Neuron (in vitro differentiated cells): ENCODE measurements at regions not wholly inside any gene's neighbourhood (a gene's known extent, or its start where the extent isn't known, plus 50 kb on each side); places are given as distances from the start of the nearest gene placed in this dataset.

ENCODE experiments used
- H2AFZ ChIP-seq: one replicate; pipeline ENCODE4 v1.6.1; 2013; ENCODE audit warnings: low read depth, mild to moderate bottlenecking, inconsistent platforms, low read length, moderate library complexity
- H3K27me3 ChIP-seq: one replicate; pipeline ENCODE4 v1.6.1; 2013; ENCODE audit warnings: low read length; ENCODE audit not compliant: insufficient read depth
- H3K36me3 ChIP-seq: one replicate; pipeline ENCODE4 v1.6.1; 2013; ENCODE audit warnings: low read length; ENCODE audit not compliant: insufficient read depth
- H3K4me1 ChIP-seq: one replicate; pipeline ENCODE4 v1.6.1; 2013; ENCODE audit warnings: low read length; ENCODE audit not compliant: insufficient read depth
- H3K4me3 ChIP-seq: 2 replicates; pipeline ENCODE4 v1.5.1; 2013; ENCODE audit warnings: mild to moderate bottlenecking, low read length, moderate library complexity
- H3K9me3 ChIP-seq: one replicate; pipeline ENCODE4 v1.6.1; 2013; ENCODE audit warnings: low read length

DNA sequence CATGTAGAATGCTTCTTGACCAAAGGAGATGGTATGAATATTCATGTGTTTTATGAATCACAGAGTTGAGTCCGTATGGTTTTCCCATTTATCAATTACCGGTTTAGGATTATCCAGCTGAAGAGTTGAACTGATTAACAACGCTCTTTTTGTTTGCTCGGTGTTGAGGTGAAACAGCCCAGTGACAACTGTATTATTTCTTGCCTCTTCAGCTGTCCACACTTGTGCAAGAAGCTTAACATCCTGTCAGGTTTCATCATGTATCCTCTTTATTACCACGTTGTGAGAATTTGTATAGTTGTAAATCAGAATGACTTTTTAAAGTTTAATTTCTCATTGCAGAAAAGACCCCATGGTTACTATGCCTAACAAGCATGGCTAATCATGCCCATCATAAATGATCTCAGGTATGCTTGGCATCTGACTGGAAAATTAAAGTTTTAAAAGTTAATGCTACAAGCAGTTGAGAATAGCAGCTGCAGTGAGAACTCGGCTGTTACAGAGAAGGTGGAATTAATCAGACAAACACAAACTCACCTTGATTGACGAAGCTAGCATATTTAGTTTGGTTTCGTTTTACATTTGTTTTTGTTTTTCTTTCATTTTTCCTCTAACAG, 563.2 kb upstream of the ADGRL2 start:
- Histone ChIP-seq H3K9me3 (no peaks in the 10 kb centered on the region), H3K27me3 (no peaks in the 10 kb centered on the region), H2AFZ (peak overlapping the region; percentile 56), H3K36me3 (no peaks in the 10 kb centered on the region), H3K4me3 (peak overlapping the region; percentile 16), H3K4me1 (peaks cover 29% of the 10 kb centered on the region)

DNA sequence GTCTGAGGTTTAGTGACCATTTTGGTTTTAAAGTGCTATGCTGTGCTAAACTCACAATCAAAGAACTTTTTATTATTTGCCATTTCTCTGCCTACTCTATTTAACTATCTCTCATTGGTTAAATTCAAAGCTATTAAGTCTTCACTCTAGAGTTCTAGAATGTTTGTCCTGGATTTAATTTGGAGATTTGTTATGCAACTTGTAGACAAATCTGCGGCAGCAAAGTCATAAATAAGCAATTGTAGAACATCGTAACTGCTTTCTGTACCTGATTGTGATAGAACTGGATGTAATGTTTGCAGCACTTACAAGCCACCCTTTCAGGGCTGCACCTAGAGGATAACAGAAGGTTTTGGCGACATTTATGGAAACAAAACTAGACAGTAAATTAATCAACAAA, 566.5 kb upstream of the ADGRL2 start:
- no peaks in the 10 kb centered on the region for H3K36me3 ChIP-seq
- peaks cover 31% of the 10 kb centered on the region for H3K4me1 ChIP-seq
- no peak overlapping the region for H3K4me3 ChIP-seq
- H3K9me3 ChIP-seq, result no peaks in the 10 kb centered on the region
- H2AFZ ChIP-seq, result no peak overlapping the region
- no peaks in the 10 kb centered on the region for H3K27me3 ChIP-seq

DNA sequence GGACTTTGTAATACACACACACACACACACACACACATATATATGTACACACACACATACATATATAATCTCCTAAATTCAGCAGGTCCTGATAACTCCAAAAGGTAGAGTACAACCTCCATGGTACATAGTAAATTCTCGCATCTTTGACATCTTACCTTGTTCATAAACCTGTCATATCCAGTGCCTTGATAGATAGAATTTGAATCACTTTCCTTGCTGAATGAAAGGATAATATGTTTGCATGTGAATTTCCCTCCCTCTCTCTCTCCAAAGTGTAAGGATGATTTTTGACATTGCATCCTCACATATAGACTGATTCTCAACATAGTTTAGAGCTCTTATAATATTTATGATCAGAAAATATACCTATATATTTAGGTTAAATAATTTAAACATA, 567.1 kb upstream of the ADGRL2 start:
- H3K4me1 ChIP-seq, result peaks cover 25% of the 10 kb centered on the region
- no peaks in the 10 kb centered on the region for H3K36me3 ChIP-seq
- H3K9me3 ChIP-seq, result no peaks in the 10 kb centered on the region
- H3K4me3 ChIP-seq, result no peak overlapping the region
- no peak overlapping the region for H2AFZ ChIP-seq
- no peaks in the 10 kb centered on the region for H3K27me3 ChIP-seq

- Histone ChIP-seq H3K27me3 (no peaks in the 10 kb centered on the region), H3K4me1 (peaks cover 13% of the 10 kb centered on the region), H3K36me3 (no peaks in the 10 kb centered on the region), H2AFZ (no peak overlapping the region), H3K4me3 (no peak overlapping the region), H3K9me3 (no peaks in the 10 kb centered on the region)
Measured at GRCh38 chr1:81232420-81232819, 568.3 kb upstream of the ADGRL2 start.

DNA sequence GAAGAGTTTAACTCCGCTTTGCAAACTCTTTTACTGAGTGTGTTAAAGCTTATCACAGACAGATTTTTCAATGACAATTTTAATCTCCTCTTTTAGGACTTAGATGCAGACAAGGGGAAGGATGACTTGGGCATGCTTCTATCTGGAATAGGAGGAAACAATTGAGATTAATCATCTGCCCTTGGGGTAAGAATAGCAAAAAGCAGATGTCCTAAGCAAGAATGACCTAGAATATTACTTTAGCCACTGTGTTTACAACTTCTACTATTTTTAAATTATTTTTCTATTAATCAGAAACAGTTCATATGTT, 569.0 kb upstream of the ADGRL2 start:
- H3K9me3 ChIP-seq, result no peaks in the 10 kb centered on the region
- peaks cover 5% of the 10 kb centered on the region for H3K4me1 ChIP-seq
- H3K4me3 ChIP-seq, result no peak overlapping the region
- H3K36me3 ChIP-seq, result no peaks in the 10 kb centered on the region
- H3K27me3 ChIP-seq, result no peaks in the 10 kb centered on the region
- H2AFZ ChIP-seq, result peak overlapping the region; percentile 61

- no peaks in the 10 kb centered on the region for H3K36me3 ChIP-seq
- H3K4me1 ChIP-seq, result peaks cover 8% of the 10 kb centered on the region
- no peaks in the 10 kb centered on the region for H3K27me3 ChIP-seq
- no peaks in the 10 kb centered on the region for H3K9me3 ChIP-seq
- H2AFZ ChIP-seq, result peak overlapping the region; percentile 61
- H3K4me3 ChIP-seq, result no peak overlapping the region
Measured at GRCh38 chr1:81230983-81231728, 569.6 kb upstream of the ADGRL2 start.

- no peaks in the 10 kb centered on the region for H3K9me3 ChIP-seq
- no peak overlapping the region for H2AFZ ChIP-seq
- H3K4me3 ChIP-seq, result no peak overlapping the region
- H3K36me3 ChIP-seq, result no peaks in the 10 kb centered on the region
- peaks cover 17% of the 10 kb centered on the region for H3K4me1 ChIP-seq
- H3K27me3 ChIP-seq, result no peaks in the 10 kb centered on the region
Measured at GRCh38 chr1:81228926-81229325, 571.8 kb upstream of the ADGRL2 start.

DNA sequence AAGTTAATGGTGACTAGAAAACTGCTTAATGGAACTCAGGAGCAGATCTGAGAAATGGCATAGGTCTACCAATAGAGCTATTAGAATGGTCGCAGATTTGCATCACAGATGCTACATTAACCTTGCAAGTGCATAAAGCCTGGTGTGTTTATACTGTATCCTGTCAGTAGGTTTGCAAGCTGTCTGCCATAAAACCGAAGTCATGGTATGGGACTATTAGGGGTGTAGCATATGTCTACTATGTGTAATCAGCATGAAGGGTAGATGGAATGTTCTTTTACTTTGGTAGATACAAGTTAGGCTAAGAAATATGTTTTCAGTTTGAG, 574.2 kb upstream of the ADGRL2 start:
- no peak overlapping the region for H2AFZ ChIP-seq
- no peaks in the 10 kb centered on the region for H3K27me3 ChIP-seq
- peaks cover 14% of the 10 kb centered on the region for H3K4me1 ChIP-seq
- no peaks in the 10 kb centered on the region for H3K9me3 ChIP-seq
- H3K36me3 ChIP-seq, result no peaks in the 10 kb centered on the region
- H3K4me3 ChIP-seq, result no peak overlapping the region

GRCh38 chr1:81225789-81226602, 574.7 kb upstream of the ADGRL2 start:
- peaks cover 14% of the 10 kb centered on the region for H3K4me1 ChIP-seq
- H3K36me3 ChIP-seq, result no peaks in the 10 kb centered on the region
- no peaks in the 10 kb centered on the region for H3K27me3 ChIP-seq
- no peaks in the 10 kb centered on the region for H3K9me3 ChIP-seq
- no peak overlapping the region for H3K4me3 ChIP-seq
- no peak overlapping the region for H2AFZ ChIP-seq

DNA sequence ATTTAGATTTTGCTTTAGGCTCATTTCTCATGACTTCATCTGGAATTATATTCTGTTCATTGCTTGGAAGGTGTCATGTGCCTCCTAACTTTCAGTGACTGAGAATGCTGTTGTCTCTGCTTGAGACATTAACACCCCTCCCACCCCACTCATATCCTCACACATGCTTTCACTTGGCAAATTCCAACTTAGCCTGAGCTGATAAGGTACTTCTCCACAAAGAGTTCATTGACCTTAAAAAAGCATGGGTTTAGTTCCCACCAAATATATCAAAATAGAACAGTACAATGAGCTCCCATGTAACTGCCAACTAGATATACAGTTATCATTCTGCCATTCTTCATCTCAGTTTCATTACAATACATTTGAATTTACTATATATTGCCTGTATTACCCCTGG, 576.5 kb upstream of the ADGRL2 start:
- Histone ChIP-seq H2AFZ (no peak overlapping the region), H3K9me3 (no peaks in the 10 kb centered on the region), H3K4me3 (no peak overlapping the region), H3K36me3 (no peaks in the 10 kb centered on the region), H3K4me1 (peaks cover 14% of the 10 kb centered on the region), H3K27me3 (no peaks in the 10 kb centered on the region)

GRCh38 chr1:81221564-81221963, 579.2 kb upstream of the ADGRL2 start:
- Histone ChIP-seq H2AFZ (no peak overlapping the region), H3K4me3 (no peak overlapping the region), H3K27me3 (no peaks in the 10 kb centered on the region), H3K9me3 (no peaks in the 10 kb centered on the region), H3K36me3 (no peaks in the 10 kb centered on the region), H3K4me1 (peaks cover 14% of the 10 kb centered on the region)

GRCh38 chr1:81220614-81221071, 580.1 kb upstream of the ADGRL2 start:
- H3K9me3 ChIP-seq, result no peaks in the 10 kb centered on the region
- no peaks in the 10 kb centered on the region for H3K27me3 ChIP-seq
- no peak overlapping the region for H2AFZ ChIP-seq
- H3K4me1 ChIP-seq, result peaks cover 5% of the 10 kb centered on the region
- no peak overlapping the region for H3K4me3 ChIP-seq
- no peaks in the 10 kb centered on the region for H3K36me3 ChIP-seq

- Histone ChIP-seq H3K4me3 (no peak overlapping the region), H3K9me3 (no peaks in the 10 kb centered on the region), H2AFZ (no peak overlapping the region), H3K4me1 (no peaks in the 10 kb centered on the region), H3K36me3 (no peaks in the 10 kb centered on the region), H3K27me3 (no peaks in the 10 kb centered on the region)
Measured at GRCh38 chr1:81217058-81217457, 583.7 kb upstream of the ADGRL2 start.
